SK-N-SH treated with all-trans-retinoic acid at 6 μM for 48 hours (cell line): ENCODE measurements at regions not wholly inside any gene's neighbourhood (a gene's known extent, or its start where the extent isn't known, plus 50 kb on each side); places are given as distances from the start of the nearest gene placed in this dataset.
"Not testable (repeated sequence)": the region's sequence is repeated elsewhere in the genome, so short reads cannot be mapped to it uniquely, and the experiment has no call there.

ENCODE experiments used
- ATAC-seq: fragments of 200-7000 bp; cut with Tn5 transposase; 3 replicates; pipeline ENCODE4 v1.9.1; 2020; ENCODE audit warnings: mild to moderate bottlenecking, moderate library complexity
- ARNTL ChIP-seq: fragments of 450-650 bp; formaldehyde crosslinking; IDR thresholded peaks from 2 replicates; pipeline ENCODE4 v1.5.0; 2020; ENCODE audit warnings: low read depth, mild to moderate bottlenecking, moderate library complexity, borderline replicate concordance
- BACH2 ChIP-seq: fragments of 250-450 bp; sonication (Bioruptor Pico); IDR thresholded peaks from 2 replicates; pipeline ENCODE4 v1.9.0; 2021; ENCODE audit warnings: mild to moderate bottlenecking, borderline replicate concordance
- CREB5 ChIP-seq: fragments of 250-450 bp; sonication (Bioruptor Pico); IDR thresholded peaks from 2 replicates; pipeline ENCODE4 v1.5.1; 2020; ENCODE audit warnings: low read depth, mild to moderate bottlenecking, moderate library complexity
- CSDC2 ChIP-seq: fragments of 250-450 bp; sonication (Bioruptor Pico); IDR thresholded peaks from 2 replicates; pipeline ENCODE4 v1.5.0; 2020; ENCODE audit warnings: mild to moderate bottlenecking, moderate library complexity
- CSRNP3 ChIP-seq: fragments of 250-450 bp; sonication (Bioruptor Pico); IDR thresholded peaks from 2 replicates; pipeline ENCODE4 v1.5.1; 2021; ENCODE audit warnings: mild to moderate bottlenecking, moderate library complexity
- ESRRG ChIP-seq: fragments of 250-450 bp; sonication (Bioruptor Pico); IDR thresholded peaks from 2 replicates; pipeline ENCODE4 v1.6.1; 2021; ENCODE audit warnings: mild to moderate bottlenecking
- GLIS3 ChIP-seq: fragments of 250-450 bp; sonication (Bioruptor Pico); IDR thresholded peaks from 2 replicates; pipeline ENCODE4 v1.5.0; 2020; ENCODE audit warnings: mild to moderate bottlenecking, moderate library complexity
- ISL1 ChIP-seq: fragments of 250-450 bp; sonication (Bioruptor Pico); IDR thresholded peaks from 2 replicates; pipeline ENCODE4 v2.1.2; 2022; ENCODE audit warnings: mild to moderate bottlenecking, moderate library complexity
- POU6F1 ChIP-seq: fragments of 250-450 bp; sonication (Bioruptor Pico); IDR thresholded peaks from 2 replicates; pipeline ENCODE4 v1.8.0; 2021; ENCODE audit warnings: low read depth, mild to moderate bottlenecking, moderate library complexity, borderline replicate concordance
- PPARA ChIP-seq: fragments of 250-450 bp; sonication (Bioruptor Pico); IDR thresholded peaks from 2 replicates; pipeline ENCODE4 v1.5.0; 2020; ENCODE audit warnings: mild to moderate bottlenecking, borderline replicate concordance
- RARB ChIP-seq: fragments of 250-450 bp; sonication (Bioruptor Pico); IDR thresholded peaks from 2 replicates; pipeline ENCODE4 v1.8.0; 2021; ENCODE audit warnings: mild to moderate bottlenecking, moderate library complexity
- SNAI2 ChIP-seq: fragments of 250-450 bp; sonication (Bioruptor Pico); IDR thresholded peaks from 2 replicates; pipeline ENCODE4 v1.5.0; 2020; ENCODE audit warnings: mild to moderate bottlenecking, moderate library complexity
- TCF4 ChIP-seq: fragments of 250-450 bp; sonication (Bioruptor Pico); IDR thresholded peaks from 2 replicates; pipeline ENCODE4 v1.8.0; 2021; ENCODE audit warnings: mild to moderate bottlenecking, moderate library complexity, borderline replicate concordance
- TOX ChIP-seq: fragments of 250-450 bp; sonication (Bioruptor Pico); IDR thresholded peaks from 2 replicates; pipeline ENCODE4 v1.8.0; 2021; ENCODE audit warnings: mild to moderate bottlenecking, moderate library complexity, borderline replicate concordance
- TSHZ2 ChIP-seq: fragments of 250-450 bp; sonication (Bioruptor Pico); IDR thresholded peaks from 2 replicates; pipeline ENCODE4 v1.5.0; 2020; ENCODE audit warnings: mild to moderate bottlenecking, moderate library complexity
- ZC3H10 ChIP-seq: fragments of 250-450 bp; sonication (Bioruptor Pico); IDR thresholded peaks from 2 replicates; pipeline ENCODE4 v1.5.1; 2021; ENCODE audit warnings: mild to moderate bottlenecking, moderate library complexity
- ZFP3 ChIP-seq: fragments of 250-450 bp; sonication (Bioruptor Pico); IDR thresholded peaks from 2 replicates; pipeline ENCODE4 v1.5.0; 2020; ENCODE audit warnings: mild to moderate bottlenecking, moderate library complexity
- ZFP30 ChIP-seq: fragments of 450-650 bp; formaldehyde crosslinking; IDR thresholded peaks from 2 replicates; pipeline ENCODE4 v1.5.0; 2022; ENCODE audit warnings: mild to moderate bottlenecking, moderate library complexity
- ZNF565 ChIP-seq: fragments of 450-650 bp; formaldehyde crosslinking; conservative IDR thresholded peaks from 2 replicates; pipeline ENCODE4 v1.5.0; 2020; ENCODE audit warnings: low read depth, mild to moderate bottlenecking, moderate library complexity
- ZNF70 ChIP-seq: fragments of 450-650 bp; formaldehyde crosslinking; IDR thresholded peaks from 2 replicates; pipeline ENCODE4 v1.5.0; 2020; ENCODE audit warnings: mild to moderate bottlenecking, moderate library complexity
- ZNF8 ChIP-seq: fragments of 450-650 bp; formaldehyde crosslinking; IDR thresholded peaks from 2 replicates; pipeline ENCODE4 v1.5.0; 2020; ENCODE audit warnings: mild to moderate bottlenecking, moderate library complexity

- ATAC-seq, result no peak
- TF ChIP-seq ZFP30 (no peak), TOX (CRISPR knock-in tag) (no peak), GLIS3 (CRISPR knock-in tag) (no peak), ZNF70 (CRISPR knock-in tag) (no peak), BACH2 (CRISPR knock-in tag) (no peak)
- TF ChIP-seq, all 23 proteins: peak for 0
These were observed 571.1 kb upstream of the EYS start for GRCh38 chr6:66278115-66278514.

GRCh38 chr6:66277400-66277799 lies 570.4 kb upstream of the EYS start:
- TF ChIP-seq POU6F1 (CRISPR knock-in tag) (no peak), ZC3H10 (CRISPR knock-in tag) (no peak), ARNTL (no peak), GLIS3 (CRISPR knock-in tag) (no peak), CSDC2 (no peak), ZNF70 (CRISPR knock-in tag) (no peak)
- no peak for ATAC-seq

- ATAC-seq, result no peak
- TF ChIP-seq ZNF8 (CRISPR knock-in tag) (no peak; the same call in 1 of the 2 replicates), TCF4 (peak; percentile 93), TSHZ2 (0 out of 2 replicates have a peak, but pooled peaks have one; percentile 35), ZFP3 (CRISPR knock-in tag) (no peak), BACH2 (CRISPR knock-in tag) (no peak)
These were observed 558.7 kb upstream of the EYS start for GRCh38 chr6:66265737-66266136.

GRCh38 chr6:66264376-66264775 lies 557.4 kb upstream of the EYS start:
- ATAC-seq, result no peak
- TF ChIP-seq ESRRG (no peak), ARNTL (no peak), CSRNP3 (CRISPR knock-in tag) (no peak), ZNF70 (CRISPR knock-in tag) (no peak), ZFP30 (no peak), CSDC2 (no peak), ZFP3 (CRISPR knock-in tag) (no peak), GLIS3 (CRISPR knock-in tag) (no peak), BACH2 (CRISPR knock-in tag) (no peak), ISL1 (CRISPR knock-in tag) (no peak), TCF4 (no peak), PPARA (CRISPR knock-in tag) (no peak), ZNF565 (CRISPR knock-in tag) (no peak), CREB5 (CRISPR knock-in tag) (no peak), RARB (CRISPR knock-in tag) (no peak), SNAI2 (CRISPR knock-in tag) (no peak), ZNF8 (CRISPR knock-in tag) (no peak)

- not testable (repeated sequence) for ATAC-seq
These were observed 551.9 kb upstream of the EYS start for GRCh38 chr6:66258731-66259487.
